ENCODE measurements at regions not wholly inside any gene's neighbourhood (a gene's known extent, or its start where the extent isn't known, plus 50 kb on each side); places are given as distances from the start of the nearest gene placed in this dataset.

DNA sequence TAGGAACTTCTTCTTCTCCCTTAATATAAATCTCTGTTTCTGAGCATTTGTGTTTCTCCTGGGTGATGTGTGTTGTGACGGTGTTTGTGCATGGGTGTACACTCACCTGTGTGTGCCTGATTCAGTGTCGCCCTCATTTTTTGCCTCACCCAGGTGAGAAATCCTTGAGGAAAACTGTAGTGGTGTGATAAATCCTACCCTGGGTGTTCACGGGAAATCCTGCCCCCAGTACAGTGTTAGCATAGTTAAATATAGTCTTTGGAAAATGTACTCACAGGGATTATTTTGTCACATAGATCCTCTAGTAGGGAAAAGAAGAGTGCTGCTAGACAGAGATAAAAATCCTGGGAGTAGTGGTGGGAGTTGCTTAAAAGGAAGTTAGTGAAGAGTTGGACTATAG is 291.9 kb upstream of the PITX2 start:
- TF ChIP-seq, protein P1, sequence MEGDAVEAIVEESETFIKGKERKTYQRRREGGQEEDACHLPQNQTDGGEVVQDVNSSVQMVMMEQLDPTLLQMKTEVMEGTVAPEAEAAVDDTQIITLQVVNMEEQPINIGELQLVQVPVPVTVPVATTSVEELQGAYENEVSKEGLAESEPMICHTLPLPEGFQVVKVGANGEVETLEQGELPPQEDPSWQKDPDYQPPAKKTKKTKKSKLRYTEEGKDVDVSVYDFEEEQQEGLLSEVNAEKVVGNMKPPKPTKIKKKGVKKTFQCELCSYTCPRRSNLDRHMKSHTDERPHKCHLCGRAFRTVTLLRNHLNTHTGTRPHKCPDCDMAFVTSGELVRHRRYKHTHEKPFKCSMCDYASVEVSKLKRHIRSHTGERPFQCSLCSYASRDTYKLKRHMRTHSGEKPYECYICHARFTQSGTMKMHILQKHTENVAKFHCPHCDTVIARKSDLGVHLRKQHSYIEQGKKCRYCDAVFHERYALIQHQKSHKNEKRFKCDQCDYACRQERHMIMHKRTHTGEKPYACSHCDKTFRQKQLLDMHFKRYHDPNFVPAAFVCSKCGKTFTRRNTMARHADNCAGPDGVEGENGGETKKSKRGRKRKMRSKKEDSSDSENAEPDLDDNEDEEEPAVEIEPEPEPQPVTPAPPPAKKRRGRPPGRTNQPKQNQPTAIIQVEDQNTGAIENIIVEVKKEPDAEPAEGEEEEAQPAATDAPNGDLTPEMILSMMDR (IDR thresholded peaks at IDR 0.05; ENCODE audit: insufficient read depth, low read length, poor library complexity, severe bottlenecking), result no peak
- TF ChIP-seq EZH2phosphoT487 (conservative IDR thresholded peaks at IDR 0.05; ENCODE audit: low read length), result no peak
